K562 (cell line): ENCODE measurements at regions not wholly inside any gene's neighbourhood (a gene's known extent, or its start where the extent isn't known, plus 50 kb on each side); places are given as distances from the start of the nearest gene placed in this dataset.

Source experiments
- ATAC-seq: fragments of 200-7000 bp; cut with Tn5 transposase; 3 replicates; pipeline ENCODE4 v1.9.1; 2020; ENCODE audit warnings: moderate library complexity
- BruUV-seq: library from RNA; stranded (reverse); fragments of 400-500 nt; replicated peaks from 2 replicates; lab custom pipeline; 2021; lab: Mats Ljungman, UMichigan
- CTCF ChIA-PET: fragments of 300-600 bp; formaldehyde crosslinking; extraction: SDS; loops from one replicate; lab custom pipeline; 2021; ENCODE audit warnings: low intra/inter-chr PET ratio; lab: Yijun Ruan, JAX
- POLR2A ChIA-PET: fragments of 300-600, 350-650 bp; sonication (Branson Sonifier 250); formaldehyde crosslinking; extraction: SDS; loops from one replicate; lab custom pipeline; 2021; ENCODE audit warnings: antibody characterized with exemption, inconsistent platforms; lab: Yijun Ruan, JAX
- DNase-seq, 4 experiments: peaks; one replicate each; pipeline versions ENCODE4 v3.0.0 to v3.0.0-alpha.2; 2011 to 2018; ENCODE audit warnings: low spot score in 3 of 4, mixed read lengths in 3 of 4; ENCODE audit errors: extremely low read depth in 1 of 4
- FAIRE-seq: peaks from 2 replicates; lab custom pipeline; 2011; peaks lifted over from hg19 to GRCh38; lab: Jason Lieb, UNC
- H2AFZ ChIP-seq: 2 replicates; pipeline ENCODE4 v1.6.0; 2011; ENCODE audit warnings: low read depth, low read length, control low read depth, inconsistent platforms
- H3K27ac ChIP-seq: fragments of 200-600 bp; 3 replicates; pipeline ENCODE4 v1.8.0; 2011; ENCODE audit warnings: low read depth, mild to moderate bottlenecking, control low read depth, inconsistent platforms, low read length, moderate library complexity, mixed read lengths; ENCODE audit errors: extremely low read depth
- H3K27me3 ChIP-seq, 2 experiments: fragments of 300-600 bp in 1 of 2; 2 replicates in 1 of 2; 3 replicates in 1 of 2; pipeline versions ENCODE4 v1.6.0 to v1.8.0; 2011; ENCODE audit warnings: inconsistent platforms in 2 of 2, low read length in 2 of 2, mild to moderate bottlenecking in 1 of 2, mixed read lengths in 1 of 2, moderate library complexity in 1 of 2; ENCODE audit not compliant: control insufficient read depth in 2 of 2, insufficient read depth in 2 of 2
- H3K36me3 ChIP-seq: fragments of 300-600 bp; 3 replicates; pipeline ENCODE4 v1.8.0; 2011; ENCODE audit warnings: mild to moderate bottlenecking, low read length, inconsistent platforms; ENCODE audit not compliant: control insufficient read depth, insufficient read depth
- H3K4me1 ChIP-seq, 2 experiments: fragments of 200-600 bp in 1 of 2; replicated peaks in 1 of 2; 2 replicates in 1 of 2; 3 replicates in 1 of 2; pipeline versions ENCODE4 v1.5.1 to v1.8.0; 2011; ENCODE audit warnings: inconsistent platforms in 2 of 2, low read length in 2 of 2, mild to moderate bottlenecking in 1 of 2, mixed read lengths in 1 of 2, moderate library complexity in 1 of 2; ENCODE audit not compliant: control insufficient read depth in 2 of 2, insufficient read depth in 2 of 2
- H3K4me2 ChIP-seq: 2 replicates; pipeline ENCODE4 v1.6.1; 2011; ENCODE audit warnings: low read length, control low read depth, inconsistent platforms, mixed read lengths; ENCODE audit not compliant: insufficient read depth
- H3K4me3 ChIP-seq: fragments of 200-600 bp; sonication (generic), shearing (Covaris generic); 2 replicates; pipeline ENCODE4 v1.5.1; 2016; ENCODE audit warnings: control low read depth, inconsistent platforms
- H3K79me2 ChIP-seq: fragments of 200-600 bp; 3 replicates; pipeline ENCODE4 v1.8.0; 2011; ENCODE audit warnings: low read length, inconsistent platforms; ENCODE audit not compliant: control insufficient read depth, insufficient read depth
- H3K9ac ChIP-seq, 2 experiments: 2 replicates each; pipeline versions ENCODE4 v1.6.0 to v1.6.1; 2011; ENCODE audit warnings: low read depth in 2 of 2, low read length in 2 of 2, control low read depth in 1 of 2, inconsistent platforms in 1 of 2, mild to moderate bottlenecking in 1 of 2, mixed read lengths in 1 of 2; ENCODE audit not compliant: insufficient read depth in 1 of 2
- H3K9me1 ChIP-seq: one replicate; pipeline ENCODE4 v1.6.0; 2011; ENCODE audit warnings: inconsistent platforms, mild to moderate bottlenecking, low read length, moderate library complexity; ENCODE audit not compliant: control insufficient read depth, insufficient read depth
- H3K9me3 ChIP-seq: replicated peaks from 2 replicates; pipeline ENCODE4 v1.5.1; 2011; ENCODE audit warnings: low read depth, low read length, inconsistent platforms; ENCODE audit not compliant: control insufficient read depth, insufficient read depth
- H4K20me1 ChIP-seq: replicated peaks from 2 replicates; pipeline ENCODE4 v1.6.1; 2011; ENCODE audit warnings: low read length, inconsistent platforms, mixed read lengths; ENCODE audit not compliant: control insufficient read depth, insufficient read depth
- BCOR ChIP-seq: fragments of 450-650 bp; IDR thresholded peaks from 2 replicates; pipeline ENCODE4 v1.6.1; 2016
- CCNT2 ChIP-seq: IDR thresholded peaks from 2 replicates; pipeline ENCODE4 v1.6.1; 2011; ENCODE audit warnings: borderline replicate concordance, low read depth, mild to moderate bottlenecking, moderate library complexity, mixed read lengths, low read length; ENCODE audit not compliant: insufficient read length; ENCODE audit errors: extremely low read depth
- EP400 ChIP-seq: fragments of 450-650 bp; IDR thresholded peaks from 2 replicates; pipeline ENCODE4 v1.6.1; 2017; ENCODE audit warnings: antibody characterized with exemption, mild to moderate bottlenecking, moderate library complexity
- ETV1 ChIP-seq: fragments of 450-650 bp; conservative IDR thresholded peaks from 2 replicates; pipeline ENCODE4 v1.6.1; 2016; ENCODE audit warnings: missing genetic modification characterization, control low read depth, low read depth, missing compliant biosample characterization
- KAT8 ChIP-seq: fragments of 450-650 bp; IDR thresholded peaks from 2 replicates; pipeline ENCODE4 v1.6.1; 2016; ENCODE audit warnings: low read depth, mild to moderate bottlenecking
- L3MBTL2 ChIP-seq: fragments of 450-650 bp; IDR thresholded peaks from 2 replicates; pipeline ENCODE4 v1.6.1; 2016; ENCODE audit warnings: mild to moderate bottlenecking, moderate library complexity
- MIER1 ChIP-seq: fragments of 450-650 bp; IDR thresholded peaks from 2 replicates; pipeline ENCODE4 v1.6.1; 2016; ENCODE audit warnings: antibody characterized with exemption, mild to moderate bottlenecking, low read depth
- MTA2 ChIP-seq: fragments of 450-650 bp; IDR thresholded peaks from 2 replicates; pipeline ENCODE4 v1.6.1; 2016; ENCODE audit warnings: low read depth
- PML ChIP-seq: IDR thresholded peaks from 2 replicates; pipeline ENCODE4 v1.6.1; 2012; ENCODE audit warnings: low read length, inconsistent platforms
- SETDB1 ChIP-seq: IDR thresholded peaks from one replicate; pipeline ENCODE4 v1.6.1; 2012; ENCODE audit warnings: low read length, control low read depth, inconsistent platforms
- SMARCC2 ChIP-seq: fragments of 450-650 bp; IDR thresholded peaks from 2 replicates; pipeline ENCODE4 v1.6.1; 2017; ENCODE audit warnings: antibody characterized with exemption, moderate library complexity, mild to moderate bottlenecking, low read depth
- TAF9B ChIP-seq: fragments of 450-650 bp; IDR thresholded peaks from 2 replicates; pipeline ENCODE4 v1.6.1; 2018; ENCODE audit warnings: mild to moderate bottlenecking; ENCODE audit not compliant: partially characterized antibody
- XRCC3 ChIP-seq: fragments of 450-650 bp; IDR thresholded peaks from 2 replicates; pipeline ENCODE4 v1.6.1; 2017; ENCODE audit warnings: mild to moderate bottlenecking, moderate library complexity
- ZNF133 ChIP-seq: fragments of 250-450 bp; sonication (Bioruptor Pico); IDR thresholded peaks from 2 replicates; pipeline ENCODE4 v1.4.0; 2020; ENCODE audit warnings: mild to moderate bottlenecking
- WGBS: fragments of 100-300 bp; shearing (Covaris generic); methylation state at CpG from one replicate; pipeline ENCODE4 v1.1.6; 2016; ENCODE audit warnings: low coverage, mixed read lengths; ENCODE audit not compliant: insufficient coverage; ENCODE audit errors: missing lambda C conversion rate; 5-methylcytosine and 5-hydroxymethylcytosine counted together
- in situ Hi-C: fragments of 300-500 bp; cut with MboI; formaldehyde crosslinking; loops from 4 replicates; pipeline ENCODE4 v1.15.0; 2018; ENCODE audit warnings: inconsistent platforms, mixed read lengths
- intact Hi-C: fragments of 100-400 bp; cut with micrococcal nuclease; formaldehyde crosslinking; loops from 2 replicates; pipeline ENCODE4 v1.14.2; 2022
- TF ChIP-seq, protein P1 (sequence below): IDR thresholded peaks from 2 replicates; pipeline ENCODE4 v1.6.1; 2011; ENCODE audit warnings: borderline replicate concordance, low read depth, mild to moderate bottlenecking, moderate library complexity, low read length; ENCODE audit not compliant: insufficient read depth, poor library complexity, severe bottlenecking
- TF ChIP-seq, protein P2 (sequence below): fragments of 250-450 bp; sonication (Bioruptor Pico); IDR thresholded peaks from 2 replicates; pipeline ENCODE4 v1.5.0; 2021; ENCODE audit warnings: mild to moderate bottlenecking, borderline replicate concordance
- TF ChIP-seq, protein P3 (sequence below), 2 experiments: IDR thresholded peaks in 1 of 2; conservative IDR thresholded peaks in 1 of 2; 2 replicates each; pipeline ENCODE4 v1.6.1; 2016; ENCODE audit warnings: low read depth in 2 of 2, mild to moderate bottlenecking in 1 of 2, missing compliant biosample characterization in 1 of 2, missing genetic modification characterization in 1 of 2, moderate library complexity in 1 of 2

DNA sequence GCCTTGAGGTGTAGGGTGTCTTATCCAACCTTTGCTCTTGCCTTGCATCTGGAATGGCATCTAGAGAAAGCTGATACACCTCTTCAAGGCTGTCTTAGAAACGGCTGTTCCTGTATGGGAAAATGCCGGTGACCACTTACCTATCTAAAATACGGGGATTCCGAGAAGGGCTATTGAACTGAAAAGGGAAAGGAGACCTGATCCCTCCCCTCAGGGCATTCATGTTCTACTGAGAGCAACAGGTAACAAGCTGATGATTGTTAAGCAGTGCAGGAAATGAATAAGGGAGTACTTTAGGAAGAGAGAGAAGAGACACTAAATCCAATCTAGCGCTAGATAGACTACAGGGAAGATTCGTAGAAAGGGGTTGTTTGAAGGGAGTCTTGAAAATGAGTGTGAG, 1388.1 kb downstream of the FAM181B start:
- TF ChIP-seq MIER1 = no peak
- TF ChIP-seq, protein P1, sequence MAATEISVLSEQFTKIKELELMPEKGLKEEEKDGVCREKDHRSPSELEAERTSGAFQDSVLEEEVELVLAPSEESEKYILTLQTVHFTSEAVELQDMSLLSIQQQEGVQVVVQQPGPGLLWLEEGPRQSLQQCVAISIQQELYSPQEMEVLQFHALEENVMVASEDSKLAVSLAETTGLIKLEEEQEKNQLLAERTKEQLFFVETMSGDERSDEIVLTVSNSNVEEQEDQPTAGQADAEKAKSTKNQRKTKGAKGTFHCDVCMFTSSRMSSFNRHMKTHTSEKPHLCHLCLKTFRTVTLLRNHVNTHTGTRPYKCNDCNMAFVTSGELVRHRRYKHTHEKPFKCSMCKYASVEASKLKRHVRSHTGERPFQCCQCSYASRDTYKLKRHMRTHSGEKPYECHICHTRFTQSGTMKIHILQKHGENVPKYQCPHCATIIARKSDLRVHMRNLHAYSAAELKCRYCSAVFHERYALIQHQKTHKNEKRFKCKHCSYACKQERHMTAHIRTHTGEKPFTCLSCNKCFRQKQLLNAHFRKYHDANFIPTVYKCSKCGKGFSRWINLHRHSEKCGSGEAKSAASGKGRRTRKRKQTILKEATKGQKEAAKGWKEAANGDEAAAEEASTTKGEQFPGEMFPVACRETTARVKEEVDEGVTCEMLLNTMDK = no peak
- no peak for TF ChIP-seq MTA2
- TF ChIP-seq SMARCC2 = no peak
- no peak for TF ChIP-seq ZNF133 (CRISPR knock-in tag)
- no peak for TF ChIP-seq BCOR
- TF ChIP-seq KAT8 = no peak
- TF ChIP-seq, protein P2, sequence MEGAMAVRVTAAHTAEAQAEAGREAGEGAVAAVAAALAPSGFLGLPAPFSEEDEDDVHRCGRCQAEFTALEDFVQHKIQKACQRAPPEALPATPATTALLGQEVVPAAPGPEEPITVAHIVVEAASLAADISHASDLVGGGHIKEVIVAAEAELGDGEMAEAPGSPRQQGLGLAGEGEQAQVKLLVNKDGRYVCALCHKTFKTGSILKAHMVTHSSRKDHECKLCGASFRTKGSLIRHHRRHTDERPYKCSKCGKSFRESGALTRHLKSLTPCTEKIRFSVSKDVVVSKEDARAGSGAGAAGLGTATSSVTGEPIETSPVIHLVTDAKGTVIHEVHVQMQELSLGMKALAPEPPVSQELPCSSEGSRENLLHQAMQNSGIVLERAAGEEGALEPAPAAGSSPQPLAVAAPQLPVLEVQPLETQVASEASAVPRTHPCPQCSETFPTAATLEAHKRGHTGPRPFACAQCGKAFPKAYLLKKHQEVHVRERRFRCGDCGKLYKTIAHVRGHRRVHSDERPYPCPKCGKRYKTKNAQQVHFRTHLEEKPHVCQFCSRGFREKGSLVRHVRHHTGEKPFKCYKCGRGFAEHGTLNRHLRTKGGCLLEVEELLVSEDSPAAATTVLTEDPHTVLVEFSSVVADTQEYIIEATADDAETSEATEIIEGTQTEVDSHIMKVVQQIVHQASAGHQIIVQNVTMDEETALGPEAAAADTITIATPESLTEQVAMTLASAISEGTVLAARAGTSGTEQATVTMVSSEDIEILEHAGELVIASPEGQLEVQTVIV (CRISPR knock-in tag) = no peak
- TF ChIP-seq EP400 = no peak
- no peak for TF ChIP-seq PML
- TF ChIP-seq SETDB1 = no peak
- TF ChIP-seq CCNT2 = no peak
- TF ChIP-seq, protein P3, sequence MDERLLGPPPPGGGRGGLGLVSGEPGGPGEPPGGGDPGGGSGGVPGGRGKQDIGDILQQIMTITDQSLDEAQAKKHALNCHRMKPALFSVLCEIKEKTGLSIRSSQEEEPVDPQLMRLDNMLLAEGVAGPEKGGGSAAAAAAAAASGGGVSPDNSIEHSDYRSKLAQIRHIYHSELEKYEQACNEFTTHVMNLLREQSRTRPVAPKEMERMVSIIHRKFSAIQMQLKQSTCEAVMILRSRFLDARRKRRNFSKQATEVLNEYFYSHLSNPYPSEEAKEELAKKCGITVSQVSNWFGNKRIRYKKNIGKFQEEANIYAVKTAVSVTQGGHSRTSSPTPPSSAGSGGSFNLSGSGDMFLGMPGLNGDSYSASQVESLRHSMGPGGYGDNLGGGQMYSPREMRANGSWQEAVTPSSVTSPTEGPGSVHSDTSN (CRISPR knock-in tag; IDR thresholded peaks at IDR 0.05; ENCODE audit: low read depth) = no peak
- TF ChIP-seq, protein P3 (tag; conservative IDR thresholded peaks at IDR 0.05; ENCODE audit: low read depth) = no peak
- no peak for TF ChIP-seq L3MBTL2
- no peak for TF ChIP-seq TAF9B
- TF ChIP-seq ETV1 (tag) = no peak
- no peak for TF ChIP-seq XRCC3
- POLR2A ChIA-PET = no interaction called here
- no TSS peak for BruUV-seq
- Histone ChIP-seq H2AFZ (no peak overlapping the region), H3K9me3 (no peaks in the 10 kb centered on the region), H3K4me1 (no peaks in the 10 kb centered on the region), H3K9me1 (no peaks in the 10 kb centered on the region), H4K20me1 (no peaks in the 10 kb centered on the region), H3K27me3 (no peaks in the 10 kb centered on the region), H3K79me2 (no peaks in the 10 kb centered on the region), H3K9ac (no peak overlapping the region), H3K4me2 (no peak overlapping the region), H3K36me3 (no peaks in the 10 kb centered on the region), H3K4me3 (no peak overlapping the region), H3K27ac (no peak overlapping the region)
- FAIRE-seq (no peak), ATAC-seq (no peak), DNase-seq (no peak)
- intact Hi-C loops = no loop called here
- in situ Hi-C loops = no loop called here
- WGBS = 0% methylated on average over 6 of the region's 6 CpGs
- CTCF ChIA-PET = no interaction called here
